ENCODE measurements at regions not wholly inside any gene's neighbourhood (a gene's known extent, or its start where the extent isn't known, plus 50 kb on each side); places are given as distances from the start of the nearest gene placed in this dataset.

DNA sequence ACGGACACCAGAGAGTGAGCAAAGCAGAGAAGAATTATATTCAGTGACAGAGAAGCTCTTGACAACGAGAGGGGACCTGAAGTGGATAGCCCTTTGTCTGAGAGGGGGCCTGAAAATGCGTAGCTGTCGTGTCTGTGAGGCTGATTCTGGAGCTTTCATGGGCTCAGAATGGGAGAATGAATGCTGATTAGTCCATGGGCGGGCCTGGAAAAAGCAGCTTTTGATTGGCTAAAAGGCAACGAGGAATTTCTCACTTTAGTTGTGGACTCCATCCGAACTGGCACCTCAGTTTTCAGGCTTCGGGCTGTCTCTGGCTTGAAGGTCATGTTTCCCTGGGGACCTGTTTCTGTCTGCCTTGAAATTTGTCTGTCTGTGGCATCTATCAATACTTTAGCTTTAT lies 487.1 kb downstream of the TECRL start:
- intact Hi-C loops (cut with micrococcal nuclease; ENCODE audit: unreplicated experiment): no loop called here
- Mint-ChIP-seq H3K36me3 (ENCODE audit: insufficient read depth, unreplicated experiment) (no peaks in the 10 kb centered on the region), H3K27me3 (ENCODE audit: unreplicated experiment) (no peaks in the 10 kb centered on the region), H3K4me1 (ENCODE audit: low read depth, unreplicated experiment) (no peaks in the 10 kb centered on the region), H3K4me3 (ENCODE audit: low read depth, unreplicated experiment) (no peak overlapping the region), H3K9me3 (ENCODE audit: low read depth, unreplicated experiment) (peaks cover 2% of the 10 kb centered on the region), H3K27ac (ENCODE audit: unreplicated experiment) (no peak overlapping the region)
- no peak for DNase-seq
- no TSS peak for BruUV-seq (replicated peaks)
- TF ChIP-seq, protein P1, sequence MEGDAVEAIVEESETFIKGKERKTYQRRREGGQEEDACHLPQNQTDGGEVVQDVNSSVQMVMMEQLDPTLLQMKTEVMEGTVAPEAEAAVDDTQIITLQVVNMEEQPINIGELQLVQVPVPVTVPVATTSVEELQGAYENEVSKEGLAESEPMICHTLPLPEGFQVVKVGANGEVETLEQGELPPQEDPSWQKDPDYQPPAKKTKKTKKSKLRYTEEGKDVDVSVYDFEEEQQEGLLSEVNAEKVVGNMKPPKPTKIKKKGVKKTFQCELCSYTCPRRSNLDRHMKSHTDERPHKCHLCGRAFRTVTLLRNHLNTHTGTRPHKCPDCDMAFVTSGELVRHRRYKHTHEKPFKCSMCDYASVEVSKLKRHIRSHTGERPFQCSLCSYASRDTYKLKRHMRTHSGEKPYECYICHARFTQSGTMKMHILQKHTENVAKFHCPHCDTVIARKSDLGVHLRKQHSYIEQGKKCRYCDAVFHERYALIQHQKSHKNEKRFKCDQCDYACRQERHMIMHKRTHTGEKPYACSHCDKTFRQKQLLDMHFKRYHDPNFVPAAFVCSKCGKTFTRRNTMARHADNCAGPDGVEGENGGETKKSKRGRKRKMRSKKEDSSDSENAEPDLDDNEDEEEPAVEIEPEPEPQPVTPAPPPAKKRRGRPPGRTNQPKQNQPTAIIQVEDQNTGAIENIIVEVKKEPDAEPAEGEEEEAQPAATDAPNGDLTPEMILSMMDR (IDR thresholded peaks at IDR 0.05; ENCODE audit: unreplicated experiment): no peak
- CTCF ChIA-PET: interaction anchor here (0.5 kb wide), 1 partner anchor 43 kb away, joined by 3 read pairs; no protein-coding TSS in a partner anchor

DNA sequence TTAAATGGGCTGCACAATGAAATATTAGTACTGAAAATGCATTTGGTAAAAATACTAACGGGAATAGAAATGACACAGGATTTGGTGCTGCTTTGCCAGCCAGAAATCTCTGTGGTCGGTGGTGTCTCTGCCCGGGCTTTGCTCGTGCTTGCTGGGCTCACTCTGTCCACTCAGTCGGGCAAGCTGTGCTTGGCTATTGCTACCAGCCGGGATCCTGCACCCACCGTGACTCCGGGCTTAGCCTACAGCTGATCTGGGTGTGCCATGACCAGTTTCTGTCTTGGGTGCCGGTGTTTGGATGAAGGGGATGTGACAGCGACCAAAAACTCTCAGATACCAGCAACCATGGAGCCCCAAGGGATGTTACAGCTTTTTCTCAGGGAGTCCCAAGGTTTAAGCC lies 487.7 kb downstream of the TECRL start:
- Mint-ChIP-seq H3K27ac (ENCODE audit: unreplicated experiment) (no peak overlapping the region), H3K9me3 (ENCODE audit: low read depth, unreplicated experiment) (peaks cover 5% of the 10 kb centered on the region), H3K4me3 (ENCODE audit: low read depth, unreplicated experiment) (no peak overlapping the region), H3K4me1 (ENCODE audit: low read depth, unreplicated experiment) (no peaks in the 10 kb centered on the region), H3K27me3 (ENCODE audit: unreplicated experiment) (no peaks in the 10 kb centered on the region), H3K36me3 (ENCODE audit: insufficient read depth, unreplicated experiment) (no peaks in the 10 kb centered on the region)
- no peak for DNase-seq
- no TSS peak for BruUV-seq (replicated peaks)
- TF ChIP-seq, protein P1 (IDR thresholded peaks at IDR 0.05; ENCODE audit: unreplicated experiment): no peak
- CTCF ChIA-PET: no interaction called here
- intact Hi-C loops (cut with micrococcal nuclease; ENCODE audit: unreplicated experiment): no loop called here

DNA sequence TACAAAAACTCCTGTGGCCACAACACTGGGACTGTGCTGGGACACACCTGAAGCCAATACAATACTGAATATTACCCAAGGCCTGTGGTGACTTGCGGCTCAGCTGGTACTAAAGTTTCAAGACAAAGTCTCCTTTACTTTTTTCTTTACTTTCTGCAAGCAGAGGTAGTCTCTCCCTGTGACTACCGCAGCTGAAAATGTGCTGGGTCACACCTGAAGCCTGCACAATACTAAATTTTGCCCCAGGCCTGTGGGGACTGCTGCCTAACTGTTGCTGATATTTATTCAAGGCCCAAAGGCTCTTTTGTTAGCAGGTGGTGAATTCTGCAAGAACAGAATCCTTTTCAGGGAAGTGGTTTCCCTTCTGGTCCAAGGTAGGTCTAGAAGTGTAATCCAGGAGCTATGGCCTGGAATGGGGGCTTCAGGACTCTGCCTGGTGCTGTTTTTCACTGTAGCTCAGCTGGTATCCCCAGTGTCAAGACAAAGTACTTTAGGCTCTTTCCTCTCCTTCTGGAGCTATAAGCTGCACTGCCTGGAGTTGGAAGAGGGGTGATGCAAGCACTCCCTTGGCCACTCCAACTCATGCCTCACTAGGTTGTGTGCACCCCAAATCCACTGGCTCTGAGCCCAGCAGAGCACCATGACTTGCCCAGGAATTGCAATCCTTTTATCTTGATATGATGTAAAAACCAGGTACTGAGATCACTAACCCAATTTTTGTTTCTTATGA lies 489.4 kb downstream of the TECRL start:
- CTCF ChIA-PET: no interaction called here
- peaks cover 2% of the 10 kb centered on the region for H3K9me3 Mint-ChIP-seq (ENCODE audit: low read depth, unreplicated experiment)
- H3K4me3 Mint-ChIP-seq (ENCODE audit: low read depth, unreplicated experiment): no peak overlapping the region
- no peaks in the 10 kb centered on the region for H3K36me3 Mint-ChIP-seq (ENCODE audit: insufficient read depth, unreplicated experiment)
- TF ChIP-seq, protein P1 (IDR thresholded peaks at IDR 0.05; ENCODE audit: unreplicated experiment): no peak
- no peak overlapping the region for H3K27ac Mint-ChIP-seq (ENCODE audit: unreplicated experiment)
- no peaks in the 10 kb centered on the region for H3K4me1 Mint-ChIP-seq (ENCODE audit: low read depth, unreplicated experiment)
- BruUV-seq (replicated peaks): no TSS peak
- no peaks in the 10 kb centered on the region for H3K27me3 Mint-ChIP-seq (ENCODE audit: unreplicated experiment)
- intact Hi-C loops (cut with micrococcal nuclease; ENCODE audit: unreplicated experiment): no loop called here
- DNase-seq: no peak

DNA sequence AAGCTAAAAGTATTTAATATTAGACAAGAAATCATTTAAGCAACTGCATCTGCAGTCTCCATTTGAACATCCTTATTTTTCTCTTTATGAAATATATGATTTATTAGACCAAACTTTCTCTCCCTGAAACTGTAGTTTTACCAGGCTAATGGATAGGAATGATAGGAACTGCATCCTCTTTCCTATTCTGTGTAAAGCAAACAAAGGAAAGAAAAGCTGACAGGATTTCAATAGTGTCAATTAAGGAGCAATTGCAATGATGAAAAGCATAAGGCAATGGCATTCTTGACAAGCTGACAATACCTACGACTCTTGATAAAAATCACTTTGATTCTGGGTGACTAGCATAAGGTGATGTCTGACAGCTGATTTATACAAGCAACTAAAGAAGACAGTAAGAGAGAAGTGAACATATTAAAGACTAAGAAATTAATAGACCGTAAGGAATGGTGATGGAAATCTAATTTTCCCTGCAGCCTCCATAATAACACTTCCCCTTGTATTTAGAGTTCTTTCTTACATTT lies 502.5 kb downstream of the TECRL start:
- H3K36me3 Mint-ChIP-seq (ENCODE audit: insufficient read depth, unreplicated experiment): no peaks in the 10 kb centered on the region
- no peaks in the 10 kb centered on the region for H3K4me1 Mint-ChIP-seq (ENCODE audit: low read depth, unreplicated experiment)
- H3K27me3 Mint-ChIP-seq (ENCODE audit: unreplicated experiment): no peaks in the 10 kb centered on the region
- peaks cover 6% of the 10 kb centered on the region for H3K9me3 Mint-ChIP-seq (ENCODE audit: low read depth, unreplicated experiment)
- DNase-seq: no peak
- no peak overlapping the region for H3K27ac Mint-ChIP-seq (ENCODE audit: unreplicated experiment)
- no TSS peak for BruUV-seq (replicated peaks)
- intact Hi-C loops (cut with micrococcal nuclease; ENCODE audit: unreplicated experiment): no loop called here
- H3K4me3 Mint-ChIP-seq (ENCODE audit: low read depth, unreplicated experiment): no peak overlapping the region
- TF ChIP-seq, protein P1 (IDR thresholded peaks at IDR 0.05; ENCODE audit: unreplicated experiment): no peak
- CTCF ChIA-PET: no interaction called here
